HG03095 (cell line): ENCODE measurements at regions not wholly inside any gene's neighbourhood (a gene's known extent, or its start where the extent isn't known, plus 50 kb on each side); places are given as distances from the start of the nearest gene placed in this dataset.
"Not testable (repeated sequence)": the region's sequence is repeated elsewhere in the genome, so short reads cannot be mapped to it uniquely, and the experiment has no call there.

Experiments
- ATAC-seq: cut with Tn5 transposase; IDR thresholded peaks from one replicate; pipeline ENCODE4 v1.9.1; 2021; ENCODE audit warnings: moderate library complexity; ENCODE audit not compliant: unreplicated experiment

DNA sequence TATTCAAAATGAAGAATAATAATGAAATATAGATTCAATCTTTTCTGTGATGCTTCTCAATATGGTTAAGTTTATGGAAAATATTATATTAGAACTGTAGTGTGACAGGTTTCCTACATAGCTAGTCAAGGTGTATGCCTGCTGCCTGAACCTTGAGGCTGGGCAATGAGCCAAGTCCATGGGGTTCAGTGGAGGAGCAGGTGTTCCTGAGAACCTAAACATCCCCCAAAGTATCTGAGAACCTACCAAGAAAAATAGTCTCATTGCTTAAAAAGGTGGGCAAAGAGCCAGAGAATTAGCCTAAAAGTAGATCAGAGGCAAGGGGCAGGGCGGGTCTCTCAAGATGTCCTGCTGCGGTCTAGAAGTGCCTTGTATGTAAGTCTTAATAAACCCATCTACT, 185.9 kb upstream of the SPHKAP start:
- no peak for ATAC-seq

DNA sequence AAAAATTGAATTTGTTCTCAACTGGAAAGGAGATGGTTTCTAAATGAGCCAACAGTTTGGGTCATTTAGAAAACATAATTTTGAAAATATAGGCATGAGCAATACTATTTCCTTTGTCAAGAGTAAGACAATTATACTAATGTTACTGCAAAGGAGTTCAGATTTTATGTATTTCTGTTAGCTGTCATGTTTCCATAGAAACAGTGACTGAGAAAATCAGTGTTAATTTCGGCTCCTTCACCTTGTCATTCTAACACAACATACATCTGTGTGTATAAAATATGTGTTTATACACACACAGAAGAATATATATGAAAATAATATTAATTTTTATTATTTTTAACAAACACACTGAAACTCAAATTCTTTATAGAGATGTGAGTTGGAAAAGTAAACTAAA, 178.0 kb upstream of the SPHKAP start:
- ATAC-seq: no peak

DNA sequence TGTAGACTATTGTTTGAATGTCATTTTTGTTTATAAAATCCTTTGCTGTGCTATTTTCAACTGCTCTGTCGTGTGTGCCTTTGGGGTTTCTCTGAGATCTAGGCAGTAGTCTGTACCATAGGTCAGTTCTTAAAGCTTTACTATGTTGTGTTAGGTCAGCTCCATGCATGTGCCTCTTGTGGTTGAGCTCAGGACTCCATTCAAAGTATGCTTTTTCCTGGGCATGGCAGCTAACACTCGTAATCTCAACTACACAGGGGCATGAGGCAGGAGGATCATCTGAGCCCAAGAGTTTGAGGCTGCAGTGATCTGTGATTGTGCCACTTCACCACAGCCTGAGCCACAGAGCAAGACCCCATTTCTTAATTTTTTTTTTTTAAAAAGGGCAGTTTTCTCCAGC, 174.4 kb upstream of the SPHKAP start:
- no peak for ATAC-seq

DNA sequence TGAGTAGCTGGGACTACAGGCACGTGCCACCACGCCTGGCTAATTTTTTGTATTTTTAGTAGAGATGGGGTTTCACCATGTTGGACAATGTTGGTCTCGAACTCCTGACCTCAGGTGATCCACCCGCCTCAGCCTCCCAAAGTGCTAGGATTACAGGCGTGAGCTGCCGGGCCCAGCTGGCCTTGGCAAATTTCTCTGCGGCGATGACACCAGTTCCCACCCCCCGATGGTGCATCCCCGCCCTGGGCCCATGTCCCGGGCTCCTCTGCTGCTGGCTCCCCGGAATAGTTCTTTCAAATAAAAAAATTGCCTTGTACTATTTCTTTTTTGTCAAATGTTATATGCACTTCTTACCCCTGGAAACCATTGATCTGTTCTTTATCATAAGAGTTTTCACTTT, 171.5 kb upstream of the SPHKAP start:
- ATAC-seq: not testable (repeated sequence)

- no peak for ATAC-seq
These were observed 170.6 kb upstream of the SPHKAP start for GRCh38 chr2:228352048-228352447.

DNA sequence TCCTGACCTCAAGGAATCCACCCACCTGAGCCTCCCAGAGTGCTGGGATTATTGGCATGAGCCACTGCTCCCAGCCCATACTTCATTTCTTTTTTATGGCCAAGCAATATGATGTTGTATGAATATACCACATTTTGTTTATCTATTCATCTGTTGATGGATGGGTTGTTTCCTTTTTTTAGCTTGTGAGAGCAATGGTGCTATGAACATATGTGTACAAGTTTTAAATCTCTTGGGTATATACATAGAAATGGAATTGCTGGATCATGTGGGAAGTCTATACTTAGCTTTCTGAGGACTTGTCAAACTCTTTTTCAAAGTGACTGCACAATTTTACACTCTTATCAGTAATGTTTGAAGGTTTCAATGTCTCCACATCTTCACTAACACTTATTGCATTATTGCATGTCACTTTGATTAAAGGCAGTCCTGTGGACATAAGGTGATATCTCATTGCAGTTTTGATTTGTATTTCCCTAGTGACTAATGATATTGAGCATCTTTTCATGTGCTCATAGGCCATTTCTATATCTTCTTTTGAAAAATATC, 167.1 kb upstream of the SPHKAP start:
- no peak for ATAC-seq

GRCh38 chr2:228344531-228344930, 163.0 kb upstream of the SPHKAP start:
- no peak for ATAC-seq

DNA sequence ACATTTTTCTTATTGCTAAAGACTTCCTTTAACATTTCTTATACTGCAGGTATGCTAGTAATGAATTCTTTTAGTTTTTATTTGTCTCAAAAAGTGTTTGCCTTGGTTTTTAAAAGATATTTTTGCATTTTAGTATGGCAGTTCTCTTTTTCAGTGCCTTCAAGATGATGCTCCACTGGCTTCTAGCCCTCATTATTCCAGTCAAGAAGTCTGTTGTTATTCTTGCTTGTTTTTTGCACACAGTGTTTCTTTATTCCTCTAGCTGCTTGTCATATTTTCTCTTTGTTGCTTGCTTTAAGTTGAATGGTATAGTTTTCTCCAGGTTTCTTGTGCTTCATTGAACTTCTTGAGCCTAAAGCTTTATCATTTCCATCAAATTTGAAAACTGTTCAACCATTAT, 158.0 kb upstream of the SPHKAP start:
- no peak for ATAC-seq

DNA sequence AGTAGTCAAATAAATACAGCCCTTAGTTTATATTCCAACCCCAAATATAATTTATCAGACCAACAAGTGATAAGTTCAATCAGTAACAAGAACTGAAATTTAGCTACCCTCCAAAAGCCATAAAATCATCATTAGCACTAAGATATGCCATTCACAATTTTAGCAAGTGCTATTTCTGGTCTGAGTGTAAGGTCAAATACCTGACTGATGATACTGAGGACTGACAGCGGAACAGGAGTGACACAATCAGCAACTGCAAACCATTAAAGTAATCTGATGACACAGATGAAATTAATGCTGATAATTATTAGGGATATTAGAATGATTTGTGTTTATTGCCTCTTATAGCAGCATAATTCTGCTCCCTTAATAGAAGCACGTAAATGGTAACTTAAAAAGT, 152.7 kb upstream of the SPHKAP start:
- ATAC-seq: no peak

DNA sequence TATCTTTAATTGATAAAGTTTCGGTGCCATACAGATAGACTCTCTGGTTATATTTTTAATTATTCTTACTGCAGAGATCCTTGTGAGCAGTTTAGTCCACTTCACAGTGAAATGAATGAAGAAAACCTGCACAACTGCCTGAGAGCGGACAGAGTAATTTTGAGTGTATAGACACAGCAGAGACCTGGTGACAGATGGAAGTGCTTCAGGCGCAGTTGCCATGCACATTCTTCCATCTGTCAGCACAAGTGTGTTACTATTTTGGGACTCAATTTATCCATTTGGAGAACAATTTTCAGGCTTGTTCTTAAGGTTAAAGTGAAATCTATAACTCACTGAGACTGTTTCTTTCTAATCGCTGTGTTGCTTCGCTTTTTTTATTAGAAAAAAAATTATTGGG, 147.8 kb upstream of the SPHKAP start:
- ATAC-seq: no peak

DNA sequence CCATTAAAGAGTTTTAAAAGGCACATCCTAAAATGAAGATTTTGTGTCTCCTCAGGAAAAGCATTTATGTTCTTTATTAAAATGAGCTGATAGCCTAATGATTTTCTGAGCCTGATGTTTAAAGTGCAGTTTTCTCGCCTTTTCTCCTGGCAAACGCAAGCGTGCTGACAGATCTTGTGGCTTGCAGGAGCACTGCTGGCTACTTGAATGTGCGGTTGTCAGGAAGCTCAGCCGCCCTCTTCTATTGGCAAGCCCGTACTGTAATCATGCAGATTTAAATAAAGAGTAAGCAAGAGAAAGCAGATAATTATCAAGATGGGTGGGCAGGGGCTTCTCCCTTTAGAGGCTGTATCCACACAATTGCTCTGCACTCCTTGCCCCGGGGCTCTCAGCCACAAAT, 139.5 kb upstream of the SPHKAP start:
- ATAC-seq: no peak

DNA sequence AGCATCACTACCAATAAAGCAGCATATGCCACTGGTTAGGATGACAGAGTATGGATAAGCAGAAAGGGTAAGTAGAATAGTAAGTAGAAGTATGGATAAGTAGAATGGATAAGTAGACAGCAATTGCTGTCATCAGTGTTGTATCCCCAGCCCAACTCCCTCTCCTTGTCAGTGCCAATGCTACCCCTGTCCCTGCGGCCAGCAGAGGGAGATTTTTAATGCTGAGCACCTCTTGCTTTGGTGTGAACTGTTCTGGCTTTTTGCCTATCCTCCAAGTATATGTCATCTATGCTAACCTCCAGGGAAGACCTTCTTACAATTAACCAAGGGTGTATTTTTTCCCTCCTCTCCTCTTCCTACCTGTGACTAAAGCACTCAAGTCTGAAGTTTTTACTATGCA, 136.7 kb upstream of the SPHKAP start:
- no peak for ATAC-seq

- ATAC-seq: no peak
These were observed 130.7 kb upstream of the SPHKAP start for GRCh38 chr2:228312172-228312571.

DNA sequence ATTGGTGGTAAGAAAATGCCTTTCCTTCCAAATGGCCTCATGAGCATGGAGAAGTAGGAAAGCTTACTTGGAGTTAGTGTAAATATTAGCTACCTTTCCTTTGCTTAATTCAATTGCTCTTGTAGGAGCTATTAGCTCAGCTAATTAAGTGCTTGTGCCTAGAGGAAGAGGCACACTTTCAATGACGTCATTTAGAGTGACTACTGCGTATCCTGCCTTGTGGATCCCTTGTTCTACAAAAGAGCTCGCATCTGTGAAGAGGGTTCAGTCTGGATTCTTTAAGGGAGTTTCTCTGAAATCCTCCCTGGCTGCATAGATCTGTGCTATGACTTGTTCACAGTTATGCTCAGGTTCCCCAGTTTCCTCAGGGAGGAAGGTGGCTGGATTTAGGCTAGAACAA, 122.5 kb upstream of the SPHKAP start:
- ATAC-seq: no peak

- no peak for ATAC-seq
These were observed 102.1 kb upstream of the SPHKAP start for GRCh38 chr2:228283491-228284171.

- no peak for ATAC-seq
These were observed 100.9 kb upstream of the SPHKAP start for GRCh38 chr2:228282376-228282775.

DNA sequence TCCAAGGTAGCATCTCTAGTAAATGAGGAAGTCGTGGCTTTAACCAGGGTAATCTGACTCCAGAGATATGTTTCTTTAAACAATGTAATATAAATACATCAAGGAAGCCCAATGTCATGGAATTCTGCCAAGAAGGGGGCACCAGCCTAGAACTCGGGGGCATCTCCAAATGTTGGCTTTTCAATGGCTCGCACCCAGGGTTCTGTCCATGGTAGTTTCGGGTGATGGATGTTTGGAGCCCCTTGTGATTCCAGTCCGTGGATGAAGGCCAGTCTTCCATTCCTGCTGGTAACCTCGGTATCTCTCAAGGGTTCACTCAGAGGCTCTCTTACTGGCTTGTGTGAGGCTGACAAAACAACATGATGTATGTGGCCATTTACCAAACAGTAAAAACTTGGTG, 91.7 kb upstream of the SPHKAP start:
- ATAC-seq: no peak

GRCh38 chr2:228269351-228269750, 87.9 kb upstream of the SPHKAP start:
- no peak for ATAC-seq

DNA sequence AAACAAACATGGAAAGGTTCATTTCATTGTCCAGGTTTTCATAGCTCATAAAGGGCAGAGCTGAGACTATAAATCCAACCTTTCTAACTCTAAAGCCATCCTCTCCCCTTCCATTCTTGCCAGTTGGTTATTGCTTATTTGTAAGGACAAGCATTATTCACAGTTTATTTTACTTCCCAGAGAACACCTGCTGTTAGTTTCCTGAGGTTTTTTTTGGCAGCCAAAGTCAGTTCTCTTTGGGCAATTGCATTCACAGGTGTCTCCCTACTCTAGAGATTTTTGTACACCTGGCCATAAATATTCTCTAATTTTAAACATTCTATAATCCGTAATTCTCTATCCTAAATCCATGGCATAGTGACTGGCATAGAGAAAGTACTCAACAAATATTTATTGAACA, 87.3 kb upstream of the SPHKAP start:
- no peak for ATAC-seq

DNA sequence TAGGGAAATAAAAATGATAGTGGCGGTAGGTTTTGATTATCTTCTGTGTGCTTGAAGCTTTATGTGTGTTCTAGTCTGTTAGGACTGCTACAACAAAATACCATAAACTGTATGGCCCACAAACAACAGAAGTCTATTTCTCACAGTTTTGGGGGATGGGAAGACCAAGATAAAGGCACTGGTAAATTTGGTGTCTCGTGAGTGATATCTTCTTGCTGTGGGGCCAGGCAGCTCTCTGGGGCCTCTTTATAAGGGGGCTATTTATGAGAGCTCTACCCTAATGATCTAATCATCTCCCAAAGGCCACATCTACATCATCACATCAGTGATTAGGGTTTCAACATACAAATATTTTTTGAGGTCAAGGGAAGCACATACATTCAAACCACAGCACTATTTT, 86.8 kb upstream of the SPHKAP start:
- no peak for ATAC-seq

- ATAC-seq: no peak
These were observed 81.7 kb upstream of the SPHKAP start for GRCh38 chr2:228263156-228263555.

GRCh38 chr2:228261546-228261945, 80.1 kb upstream of the SPHKAP start:
- ATAC-seq: no peak

DNA sequence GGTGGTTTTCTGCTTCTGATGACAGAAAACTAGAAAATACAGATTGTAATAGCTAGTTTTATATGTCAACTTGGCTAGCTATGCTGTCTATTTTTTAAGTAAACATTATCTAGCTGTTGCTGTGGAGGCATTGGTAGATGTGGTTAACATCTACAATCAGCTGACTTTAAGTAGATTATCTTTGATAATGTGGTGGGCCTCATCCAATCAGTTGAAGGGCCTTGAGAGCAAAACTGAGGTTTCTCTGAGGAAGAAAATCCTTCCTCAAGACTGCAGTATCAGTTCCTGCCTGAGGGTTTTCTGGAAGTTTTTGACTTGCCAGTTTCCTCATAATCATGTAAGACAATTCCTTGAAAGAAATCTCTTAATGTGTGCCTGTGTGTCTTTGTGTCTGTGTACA, 75.9 kb upstream of the SPHKAP start:
- no peak for ATAC-seq
